OCI-LY3 (cell line): ENCODE measurements at regions not wholly inside any gene's neighbourhood (a gene's known extent, or its start where the extent isn't known, plus 50 kb on each side); places are given as distances from the start of the nearest gene placed in this dataset.

Source experiments
- H2AFZ ChIP-seq: fragments of 200-600, 300-600 bp; shearing (Covaris generic); 2 replicates; pipeline ENCODE4 v1.6.0; 2014; ENCODE audit warnings: antibody characterized with exemption, low read depth, low read length
- H3K27ac ChIP-seq: fragments of 200-600, 300-600 bp; sonication (generic); 2 replicates; pipeline ENCODE4 v1.5.1; 2014; ENCODE audit warnings: mild to moderate bottlenecking, low read length, moderate library complexity, mixed read lengths
- H3K27me3 ChIP-seq: fragments of 200-600, 300-600 bp; sonication (generic); 2 replicates; pipeline ENCODE4 v1.6.1; 2014; ENCODE audit warnings: low read depth, low read length, mixed read lengths
- H3K36me3 ChIP-seq: fragments of 200-600, 300-600 bp; sonication (generic); replicated peaks from 2 replicates; pipeline ENCODE3; 2014; ENCODE audit warnings: low read depth, low read length, mixed read lengths
- H3K4me1 ChIP-seq: fragments of 300-600, 200-600 bp; sonication (generic); 2 replicates; pipeline ENCODE4 v1.6.1; 2014; ENCODE audit warnings: low read length, mixed read lengths
- H3K4me2 ChIP-seq: fragments of 200-600, 300-600 bp; sonication (generic); 2 replicates; pipeline ENCODE4 v1.6.1; 2014; ENCODE audit warnings: low read length, mixed read lengths
- H3K4me3 ChIP-seq: fragments of 300-600, 200-600 bp; sonication (generic); 2 replicates; pipeline ENCODE4 v1.5.1; 2014; ENCODE audit warnings: antibody characterized with exemption, mild to moderate bottlenecking, low read length, moderate library complexity
- H3K79me2 ChIP-seq: fragments of 300-600, 200-600 bp; shearing (Covaris generic); 2 replicates; pipeline ENCODE4 v1.6.1; 2014; ENCODE audit warnings: mild to moderate bottlenecking, low read length, mixed read lengths
- H3K9ac ChIP-seq: fragments of 300-600, 200-600 bp; shearing (Covaris generic); 2 replicates; pipeline ENCODE4 v1.6.0; 2014; ENCODE audit warnings: mild to moderate bottlenecking, low read length, moderate library complexity
- H3K9me3 ChIP-seq: fragments of 200-600, 300-600 bp; shearing (Covaris generic); 2 replicates; pipeline ENCODE4 v1.6.1; 2014; ENCODE audit warnings: low read length, mixed read lengths; ENCODE audit not compliant: insufficient read depth
- H4K20me1 ChIP-seq: fragments of 200-600, 300-600 bp; sonication (generic); 2 replicates; pipeline ENCODE4 v1.6.1; 2016; ENCODE audit warnings: low read length, mixed read lengths; ENCODE audit not compliant: insufficient read depth
- CTCF ChIP-seq: fragments of 200-600, 300-600 bp; sonication (generic); IDR thresholded peaks from 2 replicates; pipeline ENCODE4 v1.5.1; 2014; ENCODE audit warnings: antibody characterized with exemption, low read length, low read depth
- EZH2phosphoT487 ChIP-seq: fragments of 200-600 bp; shearing (Covaris generic); IDR thresholded peaks from 2 replicates; pipeline ENCODE4 v1.6.1; 2018; ENCODE audit warnings: antibody characterized with exemption, mixed run types, low read depth

DNA sequence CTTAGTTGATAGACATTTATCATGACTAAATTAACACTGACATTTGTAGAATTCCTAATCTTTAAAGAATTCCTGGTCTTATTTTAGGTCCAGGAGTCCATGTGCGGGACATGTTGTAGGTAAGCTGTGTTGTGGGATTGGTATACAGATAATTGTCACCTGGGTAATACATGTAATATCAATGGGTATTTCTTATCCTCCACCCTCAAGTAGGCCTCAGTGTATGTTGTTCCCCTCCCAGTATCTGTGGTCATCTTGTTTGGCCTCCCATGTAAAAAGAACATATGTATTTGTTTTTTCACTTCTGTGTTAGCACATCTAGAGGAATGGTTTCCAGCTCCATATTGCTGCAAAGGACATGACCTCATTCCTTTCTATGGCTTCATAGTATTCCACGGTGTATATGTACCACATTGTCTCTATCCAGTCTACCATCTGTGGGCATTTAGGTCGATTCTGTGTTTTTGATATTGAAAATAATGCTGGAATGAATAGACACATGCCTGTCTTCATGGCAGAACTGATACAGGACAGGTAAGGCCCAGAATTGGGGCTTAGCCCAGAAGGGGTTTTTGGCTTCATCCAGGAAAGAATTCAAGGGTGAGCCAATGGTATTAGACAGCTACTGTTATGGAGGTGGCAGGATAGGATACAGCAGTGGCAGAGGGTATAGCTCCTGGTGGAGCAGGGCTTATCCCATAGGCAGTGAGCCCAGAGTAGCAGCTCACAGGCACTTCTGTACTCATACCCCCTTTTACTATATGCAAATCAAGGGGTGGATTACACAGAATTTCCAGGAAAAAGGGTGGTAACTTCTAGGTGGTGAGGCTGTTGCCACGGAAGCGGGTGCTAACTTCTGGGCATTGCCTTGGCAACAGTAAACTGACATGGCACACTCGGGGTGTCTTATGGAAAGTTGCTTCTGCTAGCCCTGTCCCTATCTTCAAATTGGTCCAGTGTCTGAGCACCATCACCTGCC, 66.1 kb upstream of the WDR1 start:
- no peak overlapping the region for H3K27ac ChIP-seq
- peaks cover 7% of the 10 kb centered on the region for H3K4me1 ChIP-seq
- no peak overlapping the region for H3K9ac ChIP-seq
- no peak overlapping the region for H3K4me2 ChIP-seq
- no peak overlapping the region for H3K4me3 ChIP-seq
- no peaks in the 10 kb centered on the region for H3K79me2 ChIP-seq
- TF ChIP-seq EZH2phosphoT487: no peak
- no peak for TF ChIP-seq CTCF
- H4K20me1 ChIP-seq: no peaks in the 10 kb centered on the region
- no peaks in the 10 kb centered on the region for H3K9me3 ChIP-seq
- no peak overlapping the region for H2AFZ ChIP-seq
- peaks cover 51% of the 10 kb centered on the region for H3K27me3 ChIP-seq
- no peaks in the 10 kb centered on the region for H3K36me3 ChIP-seq

GRCh38 chr4:10181745-10182445, 65.3 kb upstream of the WDR1 start:
- peaks cover 7% of the 10 kb centered on the region for H3K4me1 ChIP-seq
- H3K79me2 ChIP-seq: no peaks in the 10 kb centered on the region
- H3K27ac ChIP-seq: no peak overlapping the region
- H2AFZ ChIP-seq: no peak overlapping the region
- TF ChIP-seq EZH2phosphoT487 (no peak), CTCF (no peak)
- peaks cover 46% of the 10 kb centered on the region for H3K27me3 ChIP-seq
- no peaks in the 10 kb centered on the region for H3K36me3 ChIP-seq
- H3K4me3 ChIP-seq: no peak overlapping the region
- no peak overlapping the region for H3K9ac ChIP-seq
- no peak overlapping the region for H3K4me2 ChIP-seq
- H3K9me3 ChIP-seq: no peaks in the 10 kb centered on the region
- H4K20me1 ChIP-seq: no peaks in the 10 kb centered on the region

DNA sequence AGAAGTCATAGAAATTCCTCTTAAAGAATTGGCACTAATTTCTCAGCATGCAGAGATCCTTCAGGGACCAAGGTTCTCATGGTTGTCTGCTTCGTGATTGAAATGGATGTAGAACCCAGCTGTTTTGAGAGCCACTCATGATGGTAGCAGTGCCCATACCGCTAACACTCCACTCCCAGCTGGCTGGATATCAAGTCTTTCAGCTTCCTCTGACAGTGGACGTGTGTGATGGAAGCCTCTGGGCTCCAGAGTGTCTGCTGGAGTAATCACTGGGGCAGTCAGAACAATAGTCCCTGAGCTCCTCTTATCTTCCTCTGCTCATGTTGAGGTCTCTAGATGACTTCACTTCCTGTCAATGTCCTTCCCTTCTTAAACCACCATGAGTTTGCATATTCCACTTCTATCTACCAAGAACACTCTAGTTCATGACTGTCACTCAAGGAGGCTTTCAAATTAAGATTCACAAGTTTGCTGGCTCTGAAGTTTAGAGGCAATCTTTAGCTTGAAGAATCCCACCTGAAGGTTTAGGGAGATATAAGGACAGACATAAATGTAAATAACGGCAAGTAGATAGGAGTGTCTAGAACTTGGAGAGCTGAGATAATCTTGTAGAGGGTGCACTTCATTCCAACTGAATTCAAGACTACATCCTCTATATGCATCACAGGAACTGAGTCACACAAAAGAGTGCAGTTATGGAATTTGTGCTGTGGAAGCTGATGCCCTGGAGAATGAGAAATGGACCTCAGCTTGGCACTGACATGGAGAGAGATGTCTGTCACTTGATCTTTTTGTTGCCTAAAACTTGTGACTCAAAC, 64.5 kb upstream of the WDR1 start:
- TF ChIP-seq CTCF (no peak), EZH2phosphoT487 (no peak)
- Histone ChIP-seq H3K4me3 (no peak overlapping the region), H3K79me2 (no peaks in the 10 kb centered on the region), H3K27me3 (peaks cover 39% of the 10 kb centered on the region), H3K4me1 (peaks cover 7% of the 10 kb centered on the region), H2AFZ (0 out of 2 replicates have a peak overlapping the region, but pooled peaks have one; percentile 57), H3K36me3 (no peaks in the 10 kb centered on the region), H3K9ac (no peak overlapping the region), H4K20me1 (no peaks in the 10 kb centered on the region), H3K9me3 (no peaks in the 10 kb centered on the region), H3K4me2 (0 out of 2 replicates have a peak overlapping the region, but pooled peaks have one; percentile 16), H3K27ac (no peak overlapping the region)
